Subcutaneous abdominal adipose tissue (tissue), 5 donors: ENCODE measurements at regions not wholly inside any gene's neighbourhood (a gene's known extent, or its start where the extent isn't known, plus 50 kb on each side); places are given as distances from the start of the nearest gene placed in this dataset.

Source experiments
- H3K27ac ChIP-seq: one replicate; pipeline ENCODE4 v1.7.0; 2013; ENCODE audit warnings: low read depth, mild to moderate bottlenecking, inconsistent platforms, low read length, moderate library complexity
- H3K27me3 ChIP-seq, 5 donors: one replicate each; pipeline ENCODE4 v1.7.0; 2013; ENCODE audit warnings: low read length in 5 of 5, inconsistent platforms in 1 of 5; ENCODE audit not compliant: control insufficient read depth in 5 of 5, insufficient read depth in 4 of 5
- H3K36me3 ChIP-seq, 5 donors: one replicate each; pipeline ENCODE4 v1.7.0; 2013; ENCODE audit warnings: low read length in 5 of 5; ENCODE audit not compliant: control insufficient read depth in 5 of 5, insufficient read depth in 5 of 5
- H3K4me1 ChIP-seq, 5 donors: one replicate each; pipeline ENCODE4 v1.7.0; 2013; ENCODE audit warnings: low read length in 5 of 5, mild to moderate bottlenecking in 3 of 5, moderate library complexity in 1 of 5; ENCODE audit not compliant: control insufficient read depth in 5 of 5, insufficient read depth in 5 of 5
- H3K4me3 ChIP-seq, 5 donors: one replicate each; pipeline ENCODE4 v1.7.0; 2013; ENCODE audit warnings: low read length in 5 of 5, low read depth in 1 of 5
- H3K9ac ChIP-seq, 5 donors: one replicate each; pipeline ENCODE4 v1.7.0; 2013; ENCODE audit warnings: low read length in 5 of 5, mild to moderate bottlenecking in 4 of 5, moderate library complexity in 3 of 5
- H3K9me3 ChIP-seq, 5 donors: one replicate each; pipeline ENCODE4 v1.7.0; 2013; ENCODE audit warnings: low read length in 5 of 5; ENCODE audit not compliant: control insufficient read depth in 5 of 5
- donor health status: healthy.
- donor health status: healthy.
- donor health status: healthy.
- donor health status: healthy.
- donor health status: healthy.

DNA sequence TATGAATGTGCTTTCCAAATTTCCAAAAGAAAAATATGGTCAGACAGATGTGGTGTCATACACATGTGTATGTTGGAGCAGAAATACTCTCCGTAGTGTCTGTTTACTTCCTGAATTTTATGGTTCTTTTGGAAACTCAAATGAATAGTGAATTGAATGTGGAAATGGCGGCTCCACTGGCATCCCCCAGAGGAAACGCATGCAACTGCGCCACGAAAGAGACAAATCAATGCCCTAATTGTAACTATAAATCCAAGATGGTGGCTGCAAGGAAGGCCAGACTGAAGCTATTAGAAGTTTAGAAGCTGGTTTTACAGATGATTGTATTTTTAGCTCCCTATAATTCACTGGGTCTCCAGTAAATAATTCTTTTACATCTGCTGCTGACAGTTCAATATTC is 246.7 kb downstream of the FGFR2 start:
- H3K36me3 ChIP-seq, result no peaks in the 10 kb centered on the region
- no peak overlapping the region for H3K4me3 ChIP-seq
- no peak overlapping the region for H3K9ac ChIP-seq
- no peaks in the 10 kb centered on the region for H3K27me3 ChIP-seq
- H3K4me1 ChIP-seq, result no peaks in the 10 kb centered on the region
- no peak overlapping the region for H3K27ac ChIP-seq
- peaks cover 0 to 4% (median 0%) of the 10 kb centered on the region in 5 donors for H3K9me3 ChIP-seq

DNA sequence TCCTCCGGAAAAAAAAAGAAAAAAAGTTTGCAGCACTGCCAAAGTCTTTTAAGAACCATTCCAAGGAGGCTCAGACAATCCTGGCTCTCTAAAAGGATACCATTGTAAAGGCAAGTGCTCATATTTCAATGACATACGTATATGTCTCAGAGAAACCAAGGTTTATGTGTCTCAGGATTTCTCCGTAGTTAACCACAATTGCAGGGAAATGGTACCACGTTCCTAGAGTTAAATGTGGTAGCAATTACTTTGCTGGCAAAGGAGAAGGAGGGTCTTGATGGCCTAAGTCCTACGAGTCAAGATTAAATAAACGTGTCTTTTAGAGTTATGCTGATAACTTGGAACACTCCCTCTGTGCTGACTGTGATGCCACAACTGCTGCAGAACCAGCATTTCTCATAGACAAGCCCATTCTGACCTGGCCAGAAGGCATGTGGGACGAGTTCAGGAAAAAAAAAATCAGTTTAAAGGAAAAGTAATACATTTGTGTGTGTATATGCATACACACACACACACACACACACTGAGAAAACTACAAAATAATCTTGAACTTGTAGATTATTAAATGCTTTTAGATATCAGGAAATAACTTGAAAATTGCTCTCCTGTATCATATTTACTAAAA is 245.9 kb downstream of the FGFR2 start:
- Histone ChIP-seq H3K9ac (no peak overlapping the region), H3K36me3 (no peaks in the 10 kb centered on the region), H3K27me3 (no peaks in the 10 kb centered on the region), H3K4me3 (no peak overlapping the region), H3K9me3 (peaks cover 0 to 4% (median 0%) of the 10 kb centered on the region in 5 donors), H3K4me1 (no peaks in the 10 kb centered on the region), H3K27ac (no peak overlapping the region)

- Histone ChIP-seq H3K27ac (no peak overlapping the region), H3K36me3 (no peaks in the 10 kb centered on the region), H3K9me3 (peaks cover 0 to 4% (median 0%) of the 10 kb centered on the region in 5 donors), H3K4me3 (no peak overlapping the region), H3K4me1 (no peaks in the 10 kb centered on the region), H3K9ac (no peak overlapping the region), H3K27me3 (no peaks in the 10 kb centered on the region)
These were observed 243.1 kb downstream of the FGFR2 start for GRCh38 chr10:121355161-121355560.

DNA sequence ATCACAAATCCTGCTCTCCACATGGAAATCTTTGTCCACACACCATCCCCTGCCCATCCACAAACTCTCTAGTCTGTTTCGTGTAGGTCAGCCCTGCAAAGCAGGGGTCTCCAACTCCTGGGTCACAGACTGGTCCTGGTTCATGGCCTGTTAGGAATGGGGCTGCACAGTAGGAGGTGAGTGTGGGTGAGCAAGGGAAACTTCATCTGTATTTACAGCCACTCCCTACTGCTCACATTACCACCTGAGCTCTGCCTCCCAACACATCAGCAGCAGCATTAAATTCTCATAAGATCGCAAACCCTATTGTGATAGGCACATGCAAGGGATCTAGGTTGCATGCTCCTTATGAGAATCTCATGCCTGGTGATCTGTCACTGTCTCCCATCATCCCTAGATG is 242.1 kb downstream of the FGFR2 start:
- Histone ChIP-seq H3K27ac (no peak overlapping the region), H3K4me3 (no peak overlapping the region), H3K4me1 (no peaks in the 10 kb centered on the region), H3K9ac (no peak overlapping the region), H3K27me3 (no peaks in the 10 kb centered on the region), H3K36me3 (no peaks in the 10 kb centered on the region), H3K9me3 (peaks cover 0 to 4% (median 0%) of the 10 kb centered on the region in 5 donors)

GRCh38 chr10:121357401-121357800 is 240.8 kb downstream of the FGFR2 start:
- Histone ChIP-seq H3K27me3 (no peaks in the 10 kb centered on the region), H3K4me1 (no peaks in the 10 kb centered on the region), H3K36me3 (no peaks in the 10 kb centered on the region), H3K9ac (no peak overlapping the region), H3K4me3 (no peak overlapping the region), H3K27ac (no peak overlapping the region), H3K9me3 (peaks cover 0 to 4% (median 0%) of the 10 kb centered on the region in 5 donors)

- no peak overlapping the region for H3K27ac ChIP-seq
- H3K9ac ChIP-seq, result no peak overlapping the region
- no peak overlapping the region for H3K4me3 ChIP-seq
- H3K36me3 ChIP-seq, result no peaks in the 10 kb centered on the region
- H3K9me3 ChIP-seq, result no peaks in the 10 kb centered on the region
- H3K4me1 ChIP-seq, result no peaks in the 10 kb centered on the region
- no peaks in the 10 kb centered on the region for H3K27me3 ChIP-seq
These were observed 236.2 kb downstream of the FGFR2 start for GRCh38 chr10:121362026-121362425.

GRCh38 chr10:121365566-121365965 is 232.7 kb downstream of the FGFR2 start:
- Histone ChIP-seq H3K27me3 (no peaks in the 10 kb centered on the region), H3K9me3 (no peaks in the 10 kb centered on the region), H3K4me3 (no peak overlapping the region), H3K36me3 (no peaks in the 10 kb centered on the region), H3K9ac (no peak overlapping the region), H3K4me1 (no peaks in the 10 kb centered on the region), H3K27ac (no peak overlapping the region)

DNA sequence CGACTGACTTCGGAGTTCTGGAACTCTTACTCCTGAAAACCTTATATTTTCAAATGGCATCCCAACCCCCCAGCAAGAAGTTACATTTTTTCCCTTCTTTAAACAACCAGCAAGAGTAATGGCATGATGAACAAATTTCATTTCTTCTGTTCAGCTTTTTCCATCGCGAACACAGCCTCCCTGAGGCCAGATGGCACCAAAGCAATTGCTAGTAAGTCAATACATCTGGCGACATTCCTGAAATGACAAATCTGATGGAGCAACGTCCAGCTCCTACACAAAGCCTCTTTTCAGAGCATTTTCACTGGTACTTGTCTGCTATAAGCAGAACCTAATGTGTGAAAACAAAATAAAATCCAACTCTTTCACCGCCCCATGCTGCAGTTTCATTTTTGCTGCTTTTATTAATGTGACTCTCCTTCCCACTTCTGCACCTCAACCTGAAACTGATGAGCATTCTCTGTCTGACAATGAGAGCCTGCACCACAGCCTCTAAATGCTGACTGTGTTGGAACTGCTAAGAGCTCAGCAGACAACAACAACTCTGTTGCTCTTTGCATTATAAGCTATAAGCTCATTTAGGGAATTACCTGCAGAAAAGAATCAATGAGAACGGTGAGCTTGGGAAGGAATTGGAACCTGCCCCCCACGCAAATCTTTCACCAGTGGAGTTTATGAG is 229.8 kb downstream of the FGFR2 start:
- Histone ChIP-seq H3K27me3 (no peaks in the 10 kb centered on the region), H3K4me3 (no peak overlapping the region), H3K27ac (no peak overlapping the region), H3K36me3 (no peaks in the 10 kb centered on the region), H3K9me3 (no peaks in the 10 kb centered on the region), H3K4me1 (no peaks in the 10 kb centered on the region), H3K9ac (no peak overlapping the region)

- Histone ChIP-seq H3K9me3 (no peaks in the 10 kb centered on the region), H3K27ac (no peak overlapping the region), H3K27me3 (no peaks in the 10 kb centered on the region), H3K4me3 (no peak overlapping the region), H3K9ac (no peak overlapping the region), H3K36me3 (no peaks in the 10 kb centered on the region), H3K4me1 (no peaks in the 10 kb centered on the region)
These were observed 228.6 kb downstream of the FGFR2 start for GRCh38 chr10:121369616-121370015.

GRCh38 chr10:121371836-121372235 is 226.4 kb downstream of the FGFR2 start:
- Histone ChIP-seq H3K27me3 (no peaks in the 10 kb centered on the region), H3K4me3 (no peak overlapping the region), H3K27ac (no peak overlapping the region), H3K9ac (no peak overlapping the region), H3K36me3 (no peaks in the 10 kb centered on the region), H3K9me3 (no peaks in the 10 kb centered on the region), H3K4me1 (no peaks in the 10 kb centered on the region)
